Kidney (tissue), 13 donors: ENCODE measurements at regions not wholly inside any gene's neighbourhood (a gene's known extent, or its start where the extent isn't known, plus 50 kb on each side); places are given as distances from the start of the nearest gene placed in this dataset.
"Not testable (repeated sequence)": the region's sequence is repeated elsewhere in the genome, so short reads cannot be mapped to it uniquely, and the experiment has no call there.

ENCODE experiments used
- DNase-seq, 5 donors: peaks; one replicate each; pipeline ENCODE4 v3.0.0-alpha.2; 2013 to 2020
- FAIRE-seq: peaks from 2 replicates; lab custom pipeline; 2012; peaks lifted over from hg19 to GRCh38; lab: Jason Lieb, UNC
- H3K27ac ChIP-seq, 2 donors: one replicate each; pipeline ENCODE4 v1.7.0; 2013; ENCODE audit warnings: low read depth in 2 of 2, low read length in 2 of 2, inconsistent platforms in 1 of 2
- H3K27me3 ChIP-seq: one replicate; pipeline ENCODE4 v1.7.1; 2013; ENCODE audit warnings: low read length, inconsistent platforms; ENCODE audit not compliant: control insufficient read depth, insufficient read depth
- H3K36me3 ChIP-seq, 3 donors: one replicate each; pipeline versions ENCODE4 v1.7.0 to v1.7.1; 2013; ENCODE audit warnings: low read length in 3 of 3, control low read depth in 1 of 3, inconsistent platforms in 1 of 3; ENCODE audit not compliant: insufficient read depth in 3 of 3, control insufficient read depth in 2 of 3
- H3K4me1 ChIP-seq, 3 donors: one replicate each; pipeline versions ENCODE4 v1.7.0 to v1.7.1; 2013; ENCODE audit warnings: low read length in 3 of 3, inconsistent platforms in 1 of 3, low read depth in 1 of 3; ENCODE audit not compliant: control insufficient read depth in 2 of 3, insufficient read depth in 2 of 3
- H3K4me3 ChIP-seq, 3 donors: one replicate each; pipeline versions ENCODE4 v1.7.0 to v1.8.1; 2013; ENCODE audit warnings: low read length in 3 of 3, control low read depth in 1 of 3, inconsistent platforms in 1 of 3
- H3K9ac ChIP-seq, 3 donors: one replicate each; pipeline versions ENCODE4 v1.7.0 to v1.7.1; 2013; ENCODE audit warnings: low read length in 3 of 3, control low read depth in 1 of 3, inconsistent platforms in 1 of 3
- H3K9me3 ChIP-seq, 3 donors: one replicate each; pipeline versions ENCODE4 v1.7.0 to v1.7.1; 2013; ENCODE audit warnings: low read length in 3 of 3, control low read depth in 1 of 3, inconsistent platforms in 1 of 3; ENCODE audit not compliant: control insufficient read depth in 2 of 3, insufficient read depth in 1 of 3
- intact Hi-C: fragments of 100-400 bp; cut with DNase I; formaldehyde crosslinking; loops from one replicate; pipeline ENCODE4 v1.11.1; 2022
- TF ChIP-seq, protein P1 (sequence below): IDR thresholded peaks from 3 replicates; pipeline ENCODE4 v1.5.1; 2012; ENCODE audit warnings: mild to moderate bottlenecking, moderate library complexity, borderline replicate concordance; ENCODE audit not compliant: insufficient read depth; ENCODE audit errors: extremely low read depth
- donor health status: control.
- donor health status: control.
- donor health status: control.
- donor health status: control.
- donor health status: control.
- donor health status: DM: yes; HTN: yes; CAD: no.
- donor health status: Normal renal cell carcinoma (clear cell type).

DNA sequence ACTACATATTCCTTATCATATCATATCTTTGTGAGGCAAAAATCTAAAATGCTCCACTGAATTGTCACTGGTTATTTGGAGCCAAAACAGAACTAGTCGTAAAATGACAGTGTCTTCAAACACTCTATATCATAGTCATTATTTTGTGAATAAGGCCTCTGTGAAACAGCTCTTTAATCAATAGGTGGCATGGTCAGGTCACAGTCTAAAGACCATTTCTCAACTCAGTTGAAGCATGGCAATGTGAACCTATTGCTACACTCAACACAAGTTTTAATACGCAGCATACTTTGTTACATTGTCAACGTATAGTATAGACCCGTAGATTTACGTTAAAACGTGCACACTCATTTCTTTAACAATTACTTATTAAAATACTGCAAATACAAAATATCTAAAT is 131.3 kb upstream of the PCDH20 start:
- TF ChIP-seq, protein P1, sequence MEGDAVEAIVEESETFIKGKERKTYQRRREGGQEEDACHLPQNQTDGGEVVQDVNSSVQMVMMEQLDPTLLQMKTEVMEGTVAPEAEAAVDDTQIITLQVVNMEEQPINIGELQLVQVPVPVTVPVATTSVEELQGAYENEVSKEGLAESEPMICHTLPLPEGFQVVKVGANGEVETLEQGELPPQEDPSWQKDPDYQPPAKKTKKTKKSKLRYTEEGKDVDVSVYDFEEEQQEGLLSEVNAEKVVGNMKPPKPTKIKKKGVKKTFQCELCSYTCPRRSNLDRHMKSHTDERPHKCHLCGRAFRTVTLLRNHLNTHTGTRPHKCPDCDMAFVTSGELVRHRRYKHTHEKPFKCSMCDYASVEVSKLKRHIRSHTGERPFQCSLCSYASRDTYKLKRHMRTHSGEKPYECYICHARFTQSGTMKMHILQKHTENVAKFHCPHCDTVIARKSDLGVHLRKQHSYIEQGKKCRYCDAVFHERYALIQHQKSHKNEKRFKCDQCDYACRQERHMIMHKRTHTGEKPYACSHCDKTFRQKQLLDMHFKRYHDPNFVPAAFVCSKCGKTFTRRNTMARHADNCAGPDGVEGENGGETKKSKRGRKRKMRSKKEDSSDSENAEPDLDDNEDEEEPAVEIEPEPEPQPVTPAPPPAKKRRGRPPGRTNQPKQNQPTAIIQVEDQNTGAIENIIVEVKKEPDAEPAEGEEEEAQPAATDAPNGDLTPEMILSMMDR: no peak
- Histone ChIP-seq H3K27ac (no peak overlapping the region), H3K9me3 (no peaks in the 10 kb centered on the region), H3K9ac (no peak overlapping the region), H3K4me1 (no peaks in the 10 kb centered on the region), H3K27me3 (no peaks in the 10 kb centered on the region), H3K4me3 (no peak overlapping the region), H3K36me3 (no peaks in the 10 kb centered on the region)
- intact Hi-C loops: no loop called here
- no peak for FAIRE-seq
- DNase-seq: no peak

DNA sequence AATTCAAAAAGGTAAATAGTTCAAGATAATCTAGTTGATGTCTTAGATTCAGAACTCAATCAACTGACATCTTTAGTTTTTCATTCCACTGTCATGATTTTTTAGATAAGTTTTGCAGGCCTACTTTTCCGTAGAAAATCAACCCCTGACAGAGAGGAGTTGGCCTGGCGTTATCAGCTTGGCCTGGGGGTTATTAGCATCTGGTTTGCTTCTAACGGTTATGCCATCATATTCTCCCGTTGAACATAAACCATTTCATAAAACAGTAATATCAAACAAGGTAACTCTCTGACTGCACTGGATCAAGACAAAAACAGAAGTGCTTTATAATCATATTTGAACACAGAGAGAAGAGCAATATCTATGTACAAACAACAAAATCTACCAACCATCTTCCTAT is 130.8 kb upstream of the PCDH20 start:
- Histone ChIP-seq H3K4me1 (no peaks in the 10 kb centered on the region), H3K27ac (no peak overlapping the region), H3K27me3 (no peaks in the 10 kb centered on the region), H3K36me3 (no peaks in the 10 kb centered on the region), H3K9ac (no peak overlapping the region), H3K4me3 (no peak overlapping the region), H3K9me3 (no peaks in the 10 kb centered on the region)
- TF ChIP-seq, protein P1: no peak
- FAIRE-seq (no peak), DNase-seq (no peak)
- intact Hi-C loops: no loop called here

DNA sequence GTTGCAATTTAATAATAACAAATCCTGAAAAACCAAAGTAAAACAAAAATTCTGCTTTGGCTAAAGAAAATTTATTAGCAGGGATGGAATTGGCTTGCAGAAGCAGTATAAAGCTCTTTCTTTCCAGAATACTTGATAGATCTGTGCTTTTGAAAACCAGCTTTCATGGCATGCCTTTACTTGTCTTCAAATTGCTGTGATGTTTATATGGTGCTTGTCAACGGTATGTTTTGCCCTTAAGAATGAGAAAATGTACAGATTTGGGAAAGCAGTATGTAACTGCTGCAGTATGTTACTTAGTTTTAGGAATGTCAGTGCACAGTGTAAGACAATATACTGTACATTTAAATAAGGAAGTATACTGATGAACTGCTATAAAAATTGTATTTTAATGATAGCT is 120.8 kb upstream of the PCDH20 start:
- Histone ChIP-seq H3K9ac (no peak overlapping the region), H3K27ac (no peak overlapping the region), H3K4me1 (no peaks in the 10 kb centered on the region), H3K36me3 (no peaks in the 10 kb centered on the region), H3K27me3 (no peaks in the 10 kb centered on the region), H3K9me3 (no peaks in the 10 kb centered on the region), H3K4me3 (no peak overlapping the region)
- intact Hi-C loops: no loop called here
- FAIRE-seq (no peak), DNase-seq (no peak)
- TF ChIP-seq, protein P1: no peak

DNA sequence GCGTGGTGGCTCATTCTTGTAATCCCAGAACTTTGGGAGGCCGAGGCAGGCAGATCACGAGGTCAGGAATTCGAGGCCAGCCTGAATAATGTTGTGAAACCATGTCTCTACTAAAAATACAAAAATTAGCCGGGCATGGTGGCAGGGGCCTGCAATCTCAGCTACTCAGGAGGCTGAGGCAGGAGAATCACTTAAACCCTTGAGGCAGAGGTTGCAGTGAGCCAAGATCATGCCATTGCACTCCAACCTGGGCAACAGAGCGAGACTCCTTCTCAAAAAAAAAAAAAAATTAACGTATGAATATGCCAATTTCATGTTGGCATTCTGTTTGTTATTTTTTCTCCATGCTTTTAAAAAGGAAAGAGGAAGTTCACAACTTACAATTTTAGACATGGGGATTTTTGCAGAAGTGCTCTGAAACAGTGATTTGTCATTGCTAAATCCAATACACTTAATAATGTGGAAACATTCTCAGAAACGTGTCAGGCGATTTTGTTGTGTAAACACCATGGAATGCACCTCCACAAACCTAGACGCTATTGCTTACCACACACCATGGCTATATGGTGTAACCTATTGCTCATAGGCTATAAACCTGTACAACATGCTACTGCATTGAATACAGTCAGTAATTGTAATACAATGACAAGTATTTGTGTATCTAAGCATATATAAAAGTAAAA is 115.9 kb upstream of the PCDH20 start:
- DNase-seq (no peak), FAIRE-seq (no peak)
- no peak overlapping the region for H3K9ac ChIP-seq
- H3K27ac ChIP-seq: no peak overlapping the region
- H3K4me1 ChIP-seq: no peaks in the 10 kb centered on the region
- TF ChIP-seq, protein P1: no peak
- intact Hi-C loops: no loop called here
- no peaks in the 10 kb centered on the region for H3K9me3 ChIP-seq
- no peak overlapping the region for H3K4me3 ChIP-seq
- no peaks in the 10 kb centered on the region for H3K27me3 ChIP-seq
- no peaks in the 10 kb centered on the region for H3K36me3 ChIP-seq

DNA sequence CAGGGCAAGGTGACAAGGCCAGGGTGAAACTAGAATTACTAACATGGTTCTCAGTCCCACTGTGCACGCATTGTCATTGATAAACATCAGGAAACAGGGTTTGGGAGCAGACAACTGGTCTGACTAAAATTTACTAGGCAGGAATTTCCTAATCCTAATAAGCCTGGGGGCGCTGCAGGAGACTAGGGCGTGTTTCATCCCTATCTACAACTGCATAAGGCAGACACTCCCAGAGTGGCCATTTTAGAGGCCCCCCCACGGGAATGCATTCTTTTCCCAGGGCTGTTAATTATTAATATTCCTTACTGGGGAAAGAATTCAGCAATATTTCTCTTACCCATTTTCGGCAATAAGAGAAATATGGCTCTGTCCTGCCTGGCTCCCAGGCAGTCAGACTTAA is 103.6 kb upstream of the PCDH20 start:
- H3K36me3 ChIP-seq, intact Hi-C loops, H3K9me3 ChIP-seq, H3K27ac ChIP-seq, H3K4me3 ChIP-seq, DNase-seq, H3K4me1 ChIP-seq, FAIRE-seq, H3K9ac ChIP-seq, H3K27me3 ChIP-seq: not testable (repeated sequence)
